K562 (cell line): ENCODE measurements at regions not wholly inside any gene's neighbourhood (a gene's known extent, or its start where the extent isn't known, plus 50 kb on each side); places are given as distances from the start of the nearest gene placed in this dataset.

ENCODE experiments used
- CC2D1A ChIP-seq: fragments of 450-650 bp; IDR thresholded peaks from 2 replicates; pipeline ENCODE4 v1.6.1; 2017; ENCODE audit warnings: mild to moderate bottlenecking
- E2F3 ChIP-seq: fragments of 250-450 bp; sonication (Bioruptor Pico); IDR thresholded peaks from 2 replicates; pipeline ENCODE4 v1.4.0; 2020; ENCODE audit warnings: mild to moderate bottlenecking
- EP400 ChIP-seq: fragments of 450-650 bp; IDR thresholded peaks from 2 replicates; pipeline ENCODE4 v1.6.1; 2017; ENCODE audit warnings: antibody characterized with exemption, mild to moderate bottlenecking, moderate library complexity
- FOXK2 ChIP-seq, 2 experiments: fragments of 450-650 bp; IDR thresholded peaks in 1 of 2; conservative IDR thresholded peaks in 1 of 2; 2 replicates each; pipeline ENCODE4 v1.6.1; 2016; ENCODE audit warnings: low read depth in 2 of 2, mild to moderate bottlenecking in 1 of 2
- KDM5B ChIP-seq: fragments of 200-600 bp; sonication (generic); IDR thresholded peaks from 2 replicates; pipeline ENCODE4 v1.6.1; 2012; ENCODE audit warnings: low read depth, mild to moderate bottlenecking, moderate library complexity, low read length, control low read depth, inconsistent platforms; ENCODE audit not compliant: insufficient replicate concordance
- NCOA1 ChIP-seq: fragments of 450-650 bp; IDR thresholded peaks from 2 replicates; pipeline ENCODE4 v1.6.1; 2016; ENCODE audit warnings: low read depth
- TAF15 ChIP-seq: fragments of 200-400 bp; formaldehyde crosslinking; IDR thresholded peaks from 2 replicates; pipeline ENCODE4 v1.6.1; 2017; ENCODE audit warnings: mild to moderate bottlenecking, low read depth, low read length, moderate library complexity
- TF ChIP-seq, protein P1 (sequence below): sonication (generic); formaldehyde crosslinking; IDR thresholded peaks from 2 replicates; pipeline ENCODE4 v1.8.1; 2023; ENCODE audit warnings: mild to moderate bottlenecking, missing genetic modification reagents
- TF ChIP-seq, protein P2 (sequence below): fragments of 250-450 bp; sonication (Bioruptor Pico); IDR thresholded peaks from 2 replicates; pipeline ENCODE4 v1.8.0; 2022; ENCODE audit warnings: moderate library complexity, mild to moderate bottlenecking, inconsistent platforms
- TF ChIP-seq, protein P3 (sequence below): fragments of 200-600 bp; sonication (generic); IDR thresholded peaks from one replicate; pipeline ENCODE4 v1.6.1; 2012; ENCODE audit warnings: mild to moderate bottlenecking, low read depth, low read length, inconsistent platforms

DNA sequence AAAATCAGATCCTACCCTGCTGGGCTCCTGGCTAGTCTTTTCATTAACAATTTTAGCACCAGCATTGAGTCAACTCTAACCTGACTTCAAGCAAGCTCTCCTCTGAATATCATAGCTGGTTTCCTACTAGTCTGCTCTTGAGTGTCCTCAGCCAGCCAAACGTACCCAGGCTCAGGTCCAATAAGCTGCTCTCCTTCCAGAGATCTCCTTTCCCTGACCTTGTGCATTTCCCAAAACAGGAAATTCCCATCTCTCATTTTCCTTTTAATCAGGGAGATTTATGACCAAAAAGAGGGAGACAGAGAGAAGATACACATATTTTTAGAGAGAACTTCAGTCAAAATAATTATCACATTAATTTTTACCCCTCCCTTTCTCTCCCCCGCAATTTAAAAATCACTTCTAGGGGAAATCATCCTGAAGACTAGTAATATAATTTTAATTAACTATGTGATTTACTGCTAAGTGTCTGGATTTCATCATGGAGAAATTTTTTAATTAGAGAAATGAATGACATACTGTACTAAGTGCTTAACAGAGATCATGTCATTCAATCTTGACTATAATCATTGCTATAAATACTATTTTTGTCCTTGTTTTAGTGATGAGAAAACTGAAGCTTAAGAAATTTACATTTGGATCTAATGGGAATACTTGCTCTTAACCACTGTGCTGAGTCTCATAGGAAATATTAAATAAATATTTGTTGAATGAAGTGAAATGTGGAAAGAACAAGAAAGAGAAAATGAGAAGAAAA is 421.7 kb upstream of the INTU start (continued):
- TF ChIP-seq, protein P1, sequence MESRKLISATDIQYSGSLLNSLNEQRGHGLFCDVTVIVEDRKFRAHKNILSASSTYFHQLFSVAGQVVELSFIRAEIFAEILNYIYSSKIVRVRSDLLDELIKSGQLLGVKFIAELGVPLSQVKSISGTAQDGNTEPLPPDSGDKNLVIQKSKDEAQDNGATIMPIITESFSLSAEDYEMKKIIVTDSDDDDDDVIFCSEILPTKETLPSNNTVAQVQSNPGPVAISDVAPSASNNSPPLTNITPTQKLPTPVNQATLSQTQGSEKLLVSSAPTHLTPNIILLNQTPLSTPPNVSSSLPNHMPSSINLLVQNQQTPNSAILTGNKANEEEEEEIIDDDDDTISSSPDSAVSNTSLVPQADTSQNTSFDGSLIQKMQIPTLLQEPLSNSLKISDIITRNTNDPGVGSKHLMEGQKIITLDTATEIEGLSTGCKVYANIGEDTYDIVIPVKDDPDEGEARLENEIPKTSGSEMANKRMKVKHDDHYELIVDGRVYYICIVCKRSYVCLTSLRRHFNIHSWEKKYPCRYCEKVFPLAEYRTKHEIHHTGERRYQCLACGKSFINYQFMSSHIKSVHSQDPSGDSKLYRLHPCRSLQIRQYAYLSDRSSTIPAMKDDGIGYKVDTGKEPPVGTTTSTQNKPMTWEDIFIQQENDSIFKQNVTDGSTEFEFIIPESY (CRISPR knock-in tag), result no peak
- no peak for TF ChIP-seq TAF15
- TF ChIP-seq E2F3 (CRISPR knock-in tag), result no peak
- TF ChIP-seq FOXK2 (conservative IDR thresholded peaks at IDR 0.05 in 1 of 2, IDR thresholded peaks at IDR 0.05 in 1 of 2; ENCODE audit: low read depth in 2 of 2), result no peak
- TF ChIP-seq, protein P2, sequence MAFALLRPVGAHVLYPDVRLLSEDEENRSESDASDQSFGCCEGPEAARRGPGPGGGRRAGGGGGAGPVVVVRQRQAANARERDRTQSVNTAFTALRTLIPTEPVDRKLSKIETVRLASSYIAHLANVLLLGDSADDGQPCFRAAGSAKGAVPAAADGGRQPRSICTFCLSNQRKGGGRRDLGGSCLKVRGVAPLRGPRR (CRISPR knock-in tag), result no peak
- no peak for TF ChIP-seq KDM5B
- TF ChIP-seq, protein P3, sequence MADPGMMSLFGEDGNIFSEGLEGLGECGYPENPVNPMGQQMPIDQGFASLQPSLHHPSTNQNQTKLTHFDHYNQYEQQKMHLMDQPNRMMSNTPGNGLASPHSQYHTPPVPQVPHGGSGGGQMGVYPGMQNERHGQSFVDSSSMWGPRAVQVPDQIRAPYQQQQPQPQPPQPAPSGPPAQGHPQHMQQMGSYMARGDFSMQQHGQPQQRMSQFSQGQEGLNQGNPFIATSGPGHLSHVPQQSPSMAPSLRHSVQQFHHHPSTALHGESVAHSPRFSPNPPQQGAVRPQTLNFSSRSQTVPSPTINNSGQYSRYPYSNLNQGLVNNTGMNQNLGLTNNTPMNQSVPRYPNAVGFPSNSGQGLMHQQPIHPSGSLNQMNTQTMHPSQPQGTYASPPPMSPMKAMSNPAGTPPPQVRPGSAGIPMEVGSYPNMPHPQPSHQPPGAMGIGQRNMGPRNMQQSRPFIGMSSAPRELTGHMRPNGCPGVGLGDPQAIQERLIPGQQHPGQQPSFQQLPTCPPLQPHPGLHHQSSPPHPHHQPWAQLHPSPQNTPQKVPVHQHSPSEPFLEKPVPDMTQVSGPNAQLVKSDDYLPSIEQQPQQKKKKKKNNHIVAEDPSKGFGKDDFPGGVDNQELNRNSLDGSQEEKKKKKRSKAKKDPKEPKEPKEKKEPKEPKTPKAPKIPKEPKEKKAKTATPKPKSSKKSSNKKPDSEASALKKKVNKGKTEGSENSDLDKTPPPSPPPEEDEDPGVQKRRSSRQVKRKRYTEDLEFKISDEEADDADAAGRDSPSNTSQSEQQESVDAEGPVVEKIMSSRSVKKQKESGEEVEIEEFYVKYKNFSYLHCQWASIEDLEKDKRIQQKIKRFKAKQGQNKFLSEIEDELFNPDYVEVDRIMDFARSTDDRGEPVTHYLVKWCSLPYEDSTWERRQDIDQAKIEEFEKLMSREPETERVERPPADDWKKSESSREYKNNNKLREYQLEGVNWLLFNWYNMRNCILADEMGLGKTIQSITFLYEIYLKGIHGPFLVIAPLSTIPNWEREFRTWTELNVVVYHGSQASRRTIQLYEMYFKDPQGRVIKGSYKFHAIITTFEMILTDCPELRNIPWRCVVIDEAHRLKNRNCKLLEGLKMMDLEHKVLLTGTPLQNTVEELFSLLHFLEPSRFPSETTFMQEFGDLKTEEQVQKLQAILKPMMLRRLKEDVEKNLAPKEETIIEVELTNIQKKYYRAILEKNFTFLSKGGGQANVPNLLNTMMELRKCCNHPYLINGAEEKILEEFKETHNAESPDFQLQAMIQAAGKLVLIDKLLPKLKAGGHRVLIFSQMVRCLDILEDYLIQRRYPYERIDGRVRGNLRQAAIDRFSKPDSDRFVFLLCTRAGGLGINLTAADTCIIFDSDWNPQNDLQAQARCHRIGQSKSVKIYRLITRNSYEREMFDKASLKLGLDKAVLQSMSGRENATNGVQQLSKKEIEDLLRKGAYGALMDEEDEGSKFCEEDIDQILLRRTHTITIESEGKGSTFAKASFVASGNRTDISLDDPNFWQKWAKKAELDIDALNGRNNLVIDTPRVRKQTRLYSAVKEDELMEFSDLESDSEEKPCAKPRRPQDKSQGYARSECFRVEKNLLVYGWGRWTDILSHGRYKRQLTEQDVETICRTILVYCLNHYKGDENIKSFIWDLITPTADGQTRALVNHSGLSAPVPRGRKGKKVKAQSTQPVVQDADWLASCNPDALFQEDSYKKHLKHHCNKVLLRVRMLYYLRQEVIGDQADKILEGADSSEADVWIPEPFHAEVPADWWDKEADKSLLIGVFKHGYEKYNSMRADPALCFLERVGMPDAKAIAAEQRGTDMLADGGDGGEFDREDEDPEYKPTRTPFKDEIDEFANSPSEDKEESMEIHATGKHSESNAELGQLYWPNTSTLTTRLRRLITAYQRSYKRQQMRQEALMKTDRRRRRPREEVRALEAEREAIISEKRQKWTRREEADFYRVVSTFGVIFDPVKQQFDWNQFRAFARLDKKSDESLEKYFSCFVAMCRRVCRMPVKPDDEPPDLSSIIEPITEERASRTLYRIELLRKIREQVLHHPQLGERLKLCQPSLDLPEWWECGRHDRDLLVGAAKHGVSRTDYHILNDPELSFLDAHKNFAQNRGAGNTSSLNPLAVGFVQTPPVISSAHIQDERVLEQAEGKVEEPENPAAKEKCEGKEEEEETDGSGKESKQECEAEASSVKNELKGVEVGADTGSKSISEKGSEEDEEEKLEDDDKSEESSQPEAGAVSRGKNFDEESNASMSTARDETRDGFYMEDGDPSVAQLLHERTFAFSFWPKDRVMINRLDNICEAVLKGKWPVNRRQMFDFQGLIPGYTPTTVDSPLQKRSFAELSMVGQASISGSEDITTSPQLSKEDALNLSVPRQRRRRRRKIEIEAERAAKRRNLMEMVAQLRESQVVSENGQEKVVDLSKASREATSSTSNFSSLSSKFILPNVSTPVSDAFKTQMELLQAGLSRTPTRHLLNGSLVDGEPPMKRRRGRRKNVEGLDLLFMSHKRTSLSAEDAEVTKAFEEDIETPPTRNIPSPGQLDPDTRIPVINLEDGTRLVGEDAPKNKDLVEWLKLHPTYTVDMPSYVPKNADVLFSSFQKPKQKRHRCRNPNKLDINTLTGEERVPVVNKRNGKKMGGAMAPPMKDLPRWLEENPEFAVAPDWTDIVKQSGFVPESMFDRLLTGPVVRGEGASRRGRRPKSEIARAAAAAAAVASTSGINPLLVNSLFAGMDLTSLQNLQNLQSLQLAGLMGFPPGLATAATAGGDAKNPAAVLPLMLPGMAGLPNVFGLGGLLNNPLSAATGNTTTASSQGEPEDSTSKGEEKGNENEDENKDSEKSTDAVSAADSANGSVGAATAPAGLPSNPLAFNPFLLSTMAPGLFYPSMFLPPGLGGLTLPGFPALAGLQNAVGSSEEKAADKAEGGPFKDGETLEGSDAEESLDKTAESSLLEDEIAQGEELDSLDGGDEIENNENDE, result no peak
- TF ChIP-seq NCOA1, result no peak
- no peak for TF ChIP-seq CC2D1A
- TF ChIP-seq EP400, result no peak
